K562 (cell line): ENCODE measurements at regions not wholly inside any gene's neighbourhood (a gene's known extent, or its start where the extent isn't known, plus 50 kb on each side); places are given as distances from the start of the nearest gene placed in this dataset.

Source experiments
- CHD1 ChIP-seq: fragments of 200-600 bp; sonication (generic); IDR thresholded peaks from one replicate; pipeline ENCODE4 v1.6.1; 2012; ENCODE audit warnings: mild to moderate bottlenecking, moderate library complexity, low read length, inconsistent platforms
- CTCF ChIP-seq, 3 experiments: IDR thresholded peaks in 2 of 3; conservative IDR thresholded peaks in 1 of 3; 2 replicates each; pipeline ENCODE4 v1.5.1; 2011 to 2012; ENCODE audit warnings: low read length in 3 of 3, mild to moderate bottlenecking in 3 of 3, control low read depth in 2 of 3, improper control_type of control experiment in 1 of 3, inconsistent platforms in 1 of 3, low read depth in 1 of 3, mixed read lengths in 1 of 3, moderate library complexity in 1 of 3; ENCODE audit not compliant: insufficient read depth in 2 of 3
- EP300 ChIP-seq: IDR thresholded peaks from 2 replicates; pipeline ENCODE4 v1.6.1; 2012; ENCODE audit warnings: low read length, improper control_type of control experiment
- EZH2 ChIP-seq: IDR thresholded peaks from 2 replicates; pipeline ENCODE4 v1.6.1; 2012; ENCODE audit warnings: low read depth, mild to moderate bottlenecking, inconsistent platforms, low read length, borderline replicate concordance
- POLR2A ChIP-seq: fragments of 450-650 bp; conservative IDR thresholded peaks from 2 replicates; pipeline ENCODE4 v1.6.1; 2016
- SIRT6 ChIP-seq: IDR thresholded peaks from one replicate; pipeline ENCODE4 v1.6.1; 2012; ENCODE audit warnings: low read depth, mild to moderate bottlenecking, control low read depth, inconsistent platforms, low read length, moderate library complexity
- SRSF9 ChIP-seq: fragments of 200-400 bp; formaldehyde crosslinking; IDR thresholded peaks from 2 replicates; pipeline ENCODE4 v1.6.1; 2017; ENCODE audit warnings: low read depth, low read length, borderline replicate concordance
- USF2 ChIP-seq: sonication (generic); formaldehyde crosslinking; IDR thresholded peaks from 2 replicates; pipeline ENCODE4 v1.5.0; 2020; ENCODE audit warnings: missing genetic modification reagents
- XRCC5 ChIP-seq: fragments of 200-400 bp; formaldehyde crosslinking; IDR thresholded peaks from 2 replicates; pipeline ENCODE4 v1.6.1; 2017; ENCODE audit warnings: low read depth, mild to moderate bottlenecking, low read length
- YY1 ChIP-seq, 3 experiments: IDR thresholded peaks; 2 replicates each; pipeline ENCODE4 v1.6.1; 2011; ENCODE audit warnings: low read length in 2 of 3, mild to moderate bottlenecking in 2 of 3, moderate library complexity in 2 of 3, borderline replicate concordance in 1 of 3, control low read depth in 1 of 3, low read depth in 1 of 3; ENCODE audit not compliant: insufficient read depth in 3 of 3, insufficient replicate concordance in 2 of 3, control insufficient read depth in 1 of 3, insufficient read length in 1 of 3; ENCODE audit errors: extremely low read depth in 1 of 3
- ZNF324 ChIP-seq: fragments of 250-450 bp; sonication (Bioruptor Pico); IDR thresholded peaks from 2 replicates; pipeline ENCODE4 v1.4.0; 2020; ENCODE audit warnings: mild to moderate bottlenecking
- ZNF354B ChIP-seq: fragments of 250-450 bp; sonication (Bioruptor Pico); IDR thresholded peaks from 2 replicates; pipeline ENCODE4 v1.4.0; 2020
- ZNF584 ChIP-seq: fragments of 200-800 bp; sonication (Bioruptor generic); IDR thresholded peaks from 2 replicates; pipeline ENCODE4 v1.6.1; 2016; ENCODE audit warnings: low read depth, mild to moderate bottlenecking, missing genetic modification characterization, missing compliant biosample characterization

GRCh38 chr6:160810238-160810637 is 108.2 kb downstream of the PLG start:
- TF ChIP-seq SIRT6 = no peak
- no peak for TF ChIP-seq EZH2
- no peak for TF ChIP-seq YY1 (IDR thresholded peaks at IDR 0.05; ENCODE audit: borderline replicate concordance in 1 of 3, control insufficient read depth in 1 of 3, extremely low read depth in 1 of 3, insufficient read depth in 3 of 3, insufficient read length in 1 of 3, insufficient replicate concordance in 2 of 3, low read depth in 1 of 3, low read length in 2 of 3)
- TF ChIP-seq SRSF9 = no peak
- TF ChIP-seq EP300 = no peak
- no peak for TF ChIP-seq CHD1
- no peak for TF ChIP-seq ZNF354B (CRISPR knock-in tag)
- TF ChIP-seq USF2 (CRISPR knock-in tag) = no peak
- TF ChIP-seq ZNF324 (CRISPR knock-in tag) = no peak
- no peak for TF ChIP-seq CTCF (IDR thresholded peaks at IDR 0.05 in 2 of 3, conservative IDR thresholded peaks at IDR 0.05 in 1 of 3; ENCODE audit: insufficient read depth in 2 of 3, low read depth in 1 of 3, low read length in 3 of 3)
- no peak for TF ChIP-seq ZNF584 (CRISPR knock-in tag)
- TF ChIP-seq POLR2A = no peak
- TF ChIP-seq XRCC5 = no peak
